Neuronal stem cell (in vitro differentiated cells): ENCODE measurements at regions not wholly inside any gene's neighbourhood (a gene's known extent, or its start where the extent isn't known, plus 50 kb on each side); places are given as distances from the start of the nearest gene placed in this dataset.

ENCODE experiments used
- DNase-seq: peaks from one replicate; pipeline ENCODE4 v3.0.0-alpha.2; 2013; ENCODE audit warnings: low spot score
- H2AFZ ChIP-seq: one replicate; pipeline ENCODE4 v1.6.1; 2013; ENCODE audit warnings: mild to moderate bottlenecking, low read length, inconsistent platforms
- H2AK5ac ChIP-seq: 2 replicates; pipeline ENCODE4 v1.6.1; 2013; ENCODE audit warnings: low read depth, mild to moderate bottlenecking, inconsistent platforms, low read length, moderate library complexity, mixed read lengths
- H2BK120ac ChIP-seq: 2 replicates; pipeline ENCODE4 v1.6.1; 2013; ENCODE audit warnings: low read depth, mild to moderate bottlenecking, inconsistent platforms, low read length, moderate library complexity, mixed read lengths
- H2BK12ac ChIP-seq: one replicate; pipeline ENCODE4 v1.6.1; 2013; ENCODE audit warnings: low read length, inconsistent platforms
- H2BK15ac ChIP-seq: 2 replicates; pipeline ENCODE4 v1.6.1; 2013; ENCODE audit warnings: mild to moderate bottlenecking, low read length, inconsistent platforms, mixed read lengths
- H2BK5ac ChIP-seq: one replicate; pipeline ENCODE4 v1.6.1; 2013; ENCODE audit warnings: inconsistent platforms, mild to moderate bottlenecking, low read length, moderate library complexity
- H3K14ac ChIP-seq: one replicate; pipeline ENCODE4 v1.6.1; 2013; ENCODE audit warnings: low read length, inconsistent platforms
- H3K18ac ChIP-seq: 2 replicates; pipeline ENCODE4 v1.6.1; 2013; ENCODE audit warnings: low read length, inconsistent platforms
- H3K23ac ChIP-seq: 2 replicates; pipeline ENCODE4 v1.6.1; 2013; ENCODE audit warnings: low read depth, mild to moderate bottlenecking, mixed read lengths, low read length, inconsistent platforms; ENCODE audit not compliant: poor library complexity
- H3K27ac ChIP-seq: replicated peaks from 3 replicates; pipeline ENCODE4 v1.5.1; 2013; ENCODE audit warnings: low read length, inconsistent platforms
- H3K27me3 ChIP-seq, 3 experiments: 2 replicates each; pipeline ENCODE4 v1.6.1; 2013; ENCODE audit warnings: low read length in 3 of 3, mild to moderate bottlenecking in 2 of 3, inconsistent platforms in 1 of 3, low read depth in 1 of 3, mixed read lengths in 1 of 3, moderate library complexity in 1 of 3; ENCODE audit not compliant: control insufficient read depth in 3 of 3, insufficient read depth in 3 of 3
- H3K36me3 ChIP-seq, 2 donors: replicated peaks in 1 of 2; 2 replicates each; pipeline ENCODE4 v1.6.1; 2013; ENCODE audit warnings: low read length in 2 of 2; ENCODE audit not compliant: control insufficient read depth in 2 of 2, insufficient read depth in 2 of 2
- H3K4ac ChIP-seq: 2 replicates; pipeline ENCODE4 v1.6.1; 2013; ENCODE audit warnings: inconsistent platforms, mild to moderate bottlenecking, low read length, moderate library complexity
- H3K4me1 ChIP-seq, 2 donors: 1 replicate in 1 of 2; 2 replicates in 1 of 2; pipeline ENCODE4 v1.6.1; 2013; ENCODE audit warnings: low read length in 2 of 2, low read depth in 1 of 2; ENCODE audit not compliant: control insufficient read depth in 2 of 2, insufficient read depth in 1 of 2
- H3K4me2 ChIP-seq: one replicate; pipeline ENCODE4 v1.6.1; 2013; ENCODE audit warnings: mild to moderate bottlenecking, low read length, inconsistent platforms; ENCODE audit not compliant: insufficient read depth, poor library complexity, severe bottlenecking
- H3K4me3 ChIP-seq, 2 donors: 2 replicates each; pipeline ENCODE4 v1.5.1; 2013; ENCODE audit warnings: low read length in 2 of 2, mild to moderate bottlenecking in 2 of 2, inconsistent platforms in 1 of 2, moderate library complexity in 1 of 2
- H3K79me1 ChIP-seq: one replicate; pipeline ENCODE4 v1.6.1; 2013; ENCODE audit warnings: low read depth, mild to moderate bottlenecking, inconsistent platforms, low read length, moderate library complexity
- H3K9ac ChIP-seq: one replicate; pipeline ENCODE4 v1.6.1; 2013; ENCODE audit warnings: mild to moderate bottlenecking, low read depth, low read length, inconsistent platforms; ENCODE audit not compliant: poor library complexity
- H3K9me3 ChIP-seq, 2 donors: replicated peaks in 1 of 2; 2 replicates each; pipeline versions ENCODE3 to v1.6.1; 2013; ENCODE audit warnings: low read length in 2 of 2, mild to moderate bottlenecking in 2 of 2, inconsistent platforms in 1 of 2, low read depth in 1 of 2, mixed read lengths in 1 of 2, moderate library complexity in 1 of 2; ENCODE audit not compliant: control insufficient read depth in 2 of 2, insufficient read depth in 1 of 2
- H4K8ac ChIP-seq: one replicate; pipeline ENCODE4 v1.6.1; 2013; ENCODE audit warnings: low read depth, mild to moderate bottlenecking, inconsistent platforms, low read length, moderate library complexity
- H4K91ac ChIP-seq: one replicate; pipeline ENCODE4 v1.6.1; 2013; ENCODE audit warnings: low read length, low read depth, mild to moderate bottlenecking, inconsistent platforms; ENCODE audit not compliant: poor library complexity
- WGBS, 2 donors: extraction: QIAGEN DNeasy Blood & Tissue Kit; methylation state at CpG; one replicate each; pipeline ENCODE4 v1.1.7; 2013; ENCODE audit warnings: missing lambda C conversion rate in 2 of 2, mixed read lengths in 1 of 2; ENCODE audit not compliant: insufficient read length in 2 of 2, insufficient replicate concordance in 1 of 2; ENCODE audit errors: extremely low coverage in 2 of 2; 5-methylcytosine and 5-hydroxymethylcytosine counted together

- Histone ChIP-seq H3K36me3 (no peaks in the 10 kb centered on the region), H4K8ac (no peak overlapping the region), H2BK120ac (no peak overlapping the region), H3K27me3 (no peaks in the 10 kb centered on the region), H3K4ac (no peak overlapping the region), H3K4me2 (no peak overlapping the region), H4K91ac (no peak overlapping the region), H2AK5ac (no peak overlapping the region), H3K4me1 (no peaks in the 10 kb centered on the region), H2BK12ac (no peak overlapping the region), H2AFZ (no peak overlapping the region), H3K9ac (no peak overlapping the region), H2BK5ac (no peak overlapping the region), H3K23ac (no peak overlapping the region), H2BK15ac (no peak overlapping the region), H3K4me3 (no peak overlapping the region), H3K18ac (no peak overlapping the region), H3K14ac (no peak overlapping the region), H3K27ac (no peak overlapping the region), H3K79me1 (no peaks in the 10 kb centered on the region), H3K9me3 (peaks cover 0 to 3% of the 10 kb centered on the region in 2 donors)
- no CpG with 5 or more reads among the region's 4 CpGs for WGBS, 2 donors
- DNase-seq = no peak
These were observed 123.5 kb downstream of the MBD2 start for GRCh38 chr18:54100920-54101470.

- WGBS, 2 donors = no CpG with 5 or more reads among the region's 2 CpGs
- Histone ChIP-seq H3K27ac (no peak overlapping the region), H3K9ac (no peak overlapping the region), H4K91ac (no peak overlapping the region), H2AK5ac (no peak overlapping the region), H4K8ac (no peak overlapping the region), H2BK15ac (no peak overlapping the region), H3K27me3 (no peaks in the 10 kb centered on the region), H2BK5ac (no peak overlapping the region), H3K36me3 (no peaks in the 10 kb centered on the region), H3K23ac (no peak overlapping the region), H2AFZ (no peak overlapping the region), H3K4me3 (no peak overlapping the region), H3K14ac (no peak overlapping the region), H2BK12ac (no peak overlapping the region), H3K9me3 (peaks cover 0 to 3% of the 10 kb centered on the region in 2 donors), H3K18ac (no peak overlapping the region), H3K4me2 (no peak overlapping the region), H3K4me1 (no peaks in the 10 kb centered on the region), H3K79me1 (no peaks in the 10 kb centered on the region), H3K4ac (no peak overlapping the region), H2BK120ac (no peak overlapping the region)
- no peak for DNase-seq
These were observed 124.0 kb downstream of the MBD2 start for GRCh38 chr18:54100466-54100865.

GRCh38 chr18:54094474-54094873 lies 130.0 kb downstream of the MBD2 start:
- H3K4me1 ChIP-seq = peaks cover 0 to 2% of the 10 kb centered on the region in 2 donors
- no CpG with 5 or more reads among the region's 4 CpGs for WGBS, 2 donors
- H3K79me1 ChIP-seq = no peaks in the 10 kb centered on the region
- H3K4me3 ChIP-seq = no peak overlapping the region
- no peak overlapping the region for H3K4ac ChIP-seq
- no peak for DNase-seq
- no peaks in the 10 kb centered on the region for H3K36me3 ChIP-seq
- H2BK15ac ChIP-seq = no peak overlapping the region
- H2BK12ac ChIP-seq = no peak overlapping the region
- H2BK5ac ChIP-seq = no peak overlapping the region
- H3K14ac ChIP-seq = no peak overlapping the region
- no peak overlapping the region for H2AFZ ChIP-seq
- no peak overlapping the region for H4K91ac ChIP-seq
- no peak overlapping the region for H4K8ac ChIP-seq
- peaks cover 0 to 3% of the 10 kb centered on the region in 2 donors for H3K9me3 ChIP-seq
- no peak overlapping the region for H3K4me2 ChIP-seq
- H3K27ac ChIP-seq = no peak overlapping the region
- no peak overlapping the region for H3K9ac ChIP-seq
- H3K18ac ChIP-seq = no peak overlapping the region
- no peak overlapping the region for H3K23ac ChIP-seq
- H2AK5ac ChIP-seq = no peak overlapping the region
- H3K27me3 ChIP-seq = no peaks in the 10 kb centered on the region
- no peak overlapping the region for H2BK120ac ChIP-seq

- no peak overlapping the region for H2BK12ac ChIP-seq
- no peak overlapping the region for H2AFZ ChIP-seq
- no peak overlapping the region for H3K4me3 ChIP-seq
- no peak overlapping the region for H2AK5ac ChIP-seq
- no peak overlapping the region for H2BK5ac ChIP-seq
- H3K4me2 ChIP-seq = no peak overlapping the region
- H3K23ac ChIP-seq = no peak overlapping the region
- H3K18ac ChIP-seq = no peak overlapping the region
- H3K27me3 ChIP-seq = no peaks in the 10 kb centered on the region
- H3K14ac ChIP-seq = no peak overlapping the region
- no peak overlapping the region for H2BK15ac ChIP-seq
- WGBS, 2 donors = no CpG with 5 or more reads among the region's 2 CpGs
- H3K4me1 ChIP-seq = peaks cover 0 to 2% of the 10 kb centered on the region in 2 donors
- H3K79me1 ChIP-seq = no peaks in the 10 kb centered on the region
- no peak for DNase-seq
- H3K27ac ChIP-seq = no peak overlapping the region
- no peaks in the 10 kb centered on the region for H3K36me3 ChIP-seq
- no peaks in the 10 kb centered on the region for H3K9me3 ChIP-seq
- no peak overlapping the region for H3K9ac ChIP-seq
- no peak overlapping the region for H4K8ac ChIP-seq
- no peak overlapping the region for H3K4ac ChIP-seq
- no peak overlapping the region for H2BK120ac ChIP-seq
- no peak overlapping the region for H4K91ac ChIP-seq
These were observed 133.6 kb downstream of the MBD2 start for GRCh38 chr18:54090856-54091255.
